Activated CD4-positive, alpha-beta T cell treated with anti-CD3 and anti-CD28 coated beads, Interleukin-2, amount 50 U/mL, for 48 hours (primary cell): ENCODE measurements at regions not wholly inside any gene's neighbourhood (a gene's known extent, or its start where the extent isn't known, plus 50 kb on each side); places are given as distances from the start of the nearest gene placed in this dataset.

Experiments used
- DNase-seq, 2 experiments: peaks; one replicate each; pipeline ENCODE4 v3.0.0-alpha.2; 2020

DNA sequence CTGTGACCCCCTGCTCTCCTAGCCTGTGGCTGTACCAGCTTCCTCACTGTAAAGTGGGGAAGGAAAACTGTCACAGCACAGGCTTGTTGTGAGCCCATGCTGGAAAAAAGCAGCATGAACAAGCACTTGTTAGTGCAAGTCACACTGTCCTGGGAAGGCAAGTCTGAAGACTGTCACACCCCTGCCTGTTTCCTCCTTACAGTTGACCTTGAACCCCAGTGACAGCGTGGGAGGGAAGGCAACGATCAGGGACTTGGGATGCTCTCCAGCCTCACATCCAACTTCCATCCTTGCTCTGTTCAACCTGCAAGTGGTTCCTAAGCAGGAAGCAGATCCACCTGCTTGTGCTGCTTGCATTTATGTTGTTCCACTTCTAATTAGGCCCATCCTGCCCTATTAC is 311.3 kb upstream of the KLHL29 start:
- DNase-seq, result no peak

DNA sequence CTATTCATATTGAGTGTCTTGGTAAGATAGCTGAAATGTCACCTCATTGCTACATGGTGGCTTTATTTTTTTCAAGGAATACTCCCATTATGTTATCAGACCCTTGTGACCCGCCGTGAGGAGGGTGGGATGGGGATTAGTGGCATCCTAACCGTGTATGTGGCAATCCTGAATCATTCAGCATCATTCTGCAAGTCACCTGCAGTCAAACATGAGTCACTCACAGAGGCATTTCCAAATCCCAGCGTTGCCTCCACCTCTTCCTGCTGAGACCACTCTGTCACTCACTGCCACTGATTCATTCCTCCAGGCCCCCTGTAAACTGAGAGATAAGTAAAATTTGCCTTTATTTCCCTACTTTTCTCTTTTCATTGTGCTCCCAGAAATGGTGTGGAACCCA is 307.4 kb upstream of the KLHL29 start:
- no peak for DNase-seq

DNA sequence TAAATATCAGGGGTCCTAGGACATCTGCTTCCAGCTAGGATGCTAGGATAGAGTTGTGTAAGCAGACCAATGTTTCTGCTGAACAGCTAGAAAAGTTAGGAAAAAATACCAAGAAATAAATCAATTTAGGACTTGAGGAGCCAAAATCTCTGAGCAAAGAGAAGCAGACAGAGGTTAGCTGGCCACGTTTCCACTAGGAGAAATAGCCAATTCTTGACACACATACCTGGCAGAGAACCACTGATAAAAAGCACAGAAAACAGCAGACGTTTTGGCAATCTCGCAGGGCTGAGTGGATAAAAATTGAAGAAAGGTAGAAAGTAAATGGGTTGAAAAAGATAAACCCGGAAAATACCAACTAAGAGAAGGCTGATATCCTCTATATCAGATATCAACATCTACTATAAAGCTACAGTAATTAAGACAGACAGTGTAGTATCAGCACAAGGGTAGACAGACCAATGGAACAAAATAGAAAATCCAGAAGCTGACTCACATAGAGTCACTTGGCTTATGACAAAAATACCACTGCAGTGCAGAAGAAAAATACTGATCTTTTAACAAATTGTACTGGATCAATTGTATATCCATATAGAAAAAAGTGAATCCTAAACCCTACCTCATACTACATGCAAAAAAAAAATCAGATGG is 306.1 kb upstream of the KLHL29 start:
- DNase-seq, result no peak

DNA sequence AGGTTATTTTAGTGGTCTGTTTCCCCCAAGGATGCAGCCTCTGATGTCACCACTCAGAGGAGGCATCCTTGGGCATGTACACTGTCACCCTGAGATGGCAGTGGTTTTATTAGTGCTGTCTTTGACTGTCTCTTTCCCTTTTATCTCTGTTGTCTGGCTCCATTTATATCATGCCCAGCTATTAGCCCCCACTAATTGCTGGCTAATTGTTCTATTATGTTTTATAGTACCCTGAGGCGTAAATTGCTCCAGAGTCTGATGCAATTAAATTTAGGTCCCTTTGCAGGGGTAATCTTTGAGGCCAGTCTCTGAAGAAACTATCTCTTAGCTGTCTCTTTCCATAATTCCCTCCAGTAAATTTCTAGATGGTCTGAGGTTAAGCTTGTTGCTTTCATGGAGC is 301.0 kb upstream of the KLHL29 start:
- DNase-seq, result no peak

DNA sequence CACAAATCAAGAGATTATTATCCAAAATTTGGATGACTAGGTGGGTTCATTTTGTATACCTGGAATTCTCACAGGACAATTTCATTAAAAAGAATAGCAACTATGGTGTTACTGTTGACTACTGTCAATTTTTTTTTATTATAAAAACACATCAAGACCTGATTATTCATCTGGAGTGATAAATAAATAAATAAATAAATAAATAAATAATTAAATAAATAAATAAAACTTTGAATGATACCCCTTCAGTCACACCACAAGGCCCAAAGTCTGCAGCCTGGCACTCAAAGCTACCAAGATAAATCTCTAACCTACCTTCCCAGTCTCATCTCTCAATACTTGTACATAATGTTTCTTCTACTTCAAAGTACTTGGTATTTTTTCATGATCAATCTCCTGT is 294.0 kb upstream of the KLHL29 start:
- no peak for DNase-seq

DNA sequence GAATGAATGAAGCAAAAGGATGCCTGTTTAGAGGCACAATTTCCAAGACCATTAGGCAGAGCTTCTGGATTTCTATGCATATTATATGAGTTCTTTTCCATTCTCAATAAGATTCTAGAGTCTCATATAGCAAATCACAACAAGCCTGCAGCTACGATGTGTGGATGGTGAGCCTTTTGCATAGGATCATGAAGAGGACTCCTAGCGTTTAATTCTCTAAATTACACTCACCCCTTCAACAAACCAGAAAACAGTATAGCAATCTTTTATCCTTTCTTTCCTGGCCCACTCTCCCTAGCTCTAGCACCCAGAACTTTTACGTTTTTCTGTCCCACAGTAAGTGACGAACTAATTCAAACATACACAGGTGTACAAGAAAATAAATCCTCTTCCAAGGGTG is 293.1 kb upstream of the KLHL29 start:
- DNase-seq, result no peak

DNA sequence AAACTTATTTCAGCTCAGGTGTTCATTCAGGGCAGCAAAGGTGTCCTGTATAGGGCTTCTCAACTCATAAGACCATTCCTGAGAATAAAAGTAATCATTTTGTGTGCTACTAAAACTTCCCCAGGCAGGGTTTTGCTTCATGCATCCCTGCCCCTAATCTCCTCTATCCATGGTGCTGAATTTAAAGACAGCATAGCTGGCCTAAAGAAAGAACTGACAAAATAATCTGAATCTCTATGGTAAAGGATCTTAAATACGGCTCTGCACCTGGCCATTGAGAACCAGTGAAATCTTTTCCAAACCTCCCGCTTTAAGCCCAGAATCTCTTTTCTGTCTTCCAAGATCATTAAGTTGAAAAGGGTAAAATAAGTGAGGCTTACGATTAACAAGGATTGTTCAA is 292.1 kb upstream of the KLHL29 start:
- DNase-seq, result no peak

DNA sequence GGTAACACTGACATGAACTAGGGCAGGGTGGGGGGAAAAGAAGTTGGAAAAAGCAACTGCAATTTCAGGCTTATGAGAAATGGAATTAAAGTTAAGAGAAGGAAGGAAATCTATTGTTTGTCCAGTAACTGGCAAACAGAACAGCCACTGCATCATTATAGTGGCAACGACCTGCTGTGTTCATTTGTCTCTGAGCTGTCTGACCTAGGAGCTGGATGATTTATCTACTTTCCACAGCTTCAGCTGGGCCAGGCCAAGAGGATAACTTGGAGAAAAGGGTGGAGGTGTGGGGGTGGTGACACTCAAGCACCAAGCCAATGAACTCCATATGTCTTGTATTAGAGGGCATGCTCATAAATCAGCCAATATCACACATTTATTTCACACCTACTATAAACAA is 291.5 kb upstream of the KLHL29 start:
- no peak for DNase-seq

DNA sequence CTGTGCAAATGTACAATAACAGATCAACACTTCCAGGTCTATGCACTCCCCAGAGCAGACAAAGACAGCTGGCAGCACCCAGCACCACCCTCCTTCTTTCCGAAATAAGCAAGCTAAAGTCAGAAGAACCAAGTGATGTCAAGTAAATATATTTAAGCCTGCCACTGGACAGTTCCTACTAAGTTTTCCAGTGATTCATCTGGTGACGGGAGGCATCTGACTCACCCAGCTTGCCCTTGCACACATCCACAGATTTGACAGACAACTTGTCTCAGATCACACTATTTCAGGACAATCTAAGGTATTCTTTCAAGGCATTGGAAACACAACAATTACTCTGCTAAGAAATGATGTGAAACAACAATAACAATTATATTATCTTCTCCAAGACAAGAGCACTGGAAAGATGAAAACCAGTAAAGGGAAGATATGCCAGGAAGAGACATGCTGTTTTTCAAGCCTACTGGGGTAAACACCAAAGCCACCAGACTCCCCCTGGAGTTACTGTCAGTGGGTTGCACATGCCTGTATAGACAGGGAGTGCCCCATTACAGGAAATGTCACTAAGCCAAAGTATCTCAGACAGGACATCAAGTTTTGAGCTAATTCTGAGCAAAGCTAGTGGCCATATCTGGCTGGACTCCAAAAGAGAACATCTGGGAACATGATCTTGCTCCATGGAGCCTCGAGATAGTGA is 287.9 kb upstream of the KLHL29 start:
- DNase-seq, result no peak

DNA sequence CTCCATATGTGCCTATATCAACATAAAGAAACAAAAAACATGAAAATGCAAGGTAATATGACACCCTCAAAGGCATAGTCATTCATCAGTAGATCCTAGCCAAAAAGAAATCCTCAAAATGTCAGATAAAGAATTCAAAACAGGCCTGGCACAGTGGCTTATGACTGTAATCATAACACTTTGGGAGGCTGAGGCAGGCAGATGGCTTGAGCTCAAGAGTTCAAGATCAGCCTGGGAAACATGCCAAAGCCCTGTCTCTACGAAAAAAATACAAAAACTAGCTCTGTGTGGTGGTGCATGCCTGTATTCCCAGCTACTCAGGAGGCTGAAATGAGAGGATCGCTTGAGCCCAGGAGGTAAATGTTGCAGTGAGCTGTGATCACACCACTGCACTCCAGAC is 284.6 kb upstream of the KLHL29 start:
- no peak for DNase-seq

DNA sequence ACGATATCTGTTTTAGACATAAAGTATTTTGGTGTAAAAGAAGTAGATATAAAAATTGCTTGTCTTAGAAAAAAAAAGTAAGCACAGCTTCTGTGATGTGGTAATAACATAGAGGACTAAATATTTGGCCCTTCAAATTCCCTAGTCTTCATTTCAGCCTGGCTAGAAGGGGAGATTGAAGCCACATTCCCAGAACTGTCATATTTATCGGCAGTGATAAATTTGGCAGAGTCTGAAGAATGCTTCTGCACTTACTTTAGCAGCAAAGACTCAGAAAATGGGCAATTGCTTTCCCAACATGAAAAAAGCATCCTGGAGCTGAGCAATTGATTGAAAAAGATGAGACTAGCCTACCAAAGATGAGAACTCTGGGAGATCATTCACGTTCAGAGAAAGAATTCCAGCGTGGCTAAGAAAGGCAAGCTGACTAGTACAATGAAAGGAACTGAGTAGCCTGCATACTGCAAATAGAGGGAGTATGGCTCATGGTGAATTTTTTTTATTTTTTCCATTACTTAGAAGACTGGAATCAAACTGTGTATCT is 278.7 kb upstream of the KLHL29 start:
- no peak for DNase-seq

DNA sequence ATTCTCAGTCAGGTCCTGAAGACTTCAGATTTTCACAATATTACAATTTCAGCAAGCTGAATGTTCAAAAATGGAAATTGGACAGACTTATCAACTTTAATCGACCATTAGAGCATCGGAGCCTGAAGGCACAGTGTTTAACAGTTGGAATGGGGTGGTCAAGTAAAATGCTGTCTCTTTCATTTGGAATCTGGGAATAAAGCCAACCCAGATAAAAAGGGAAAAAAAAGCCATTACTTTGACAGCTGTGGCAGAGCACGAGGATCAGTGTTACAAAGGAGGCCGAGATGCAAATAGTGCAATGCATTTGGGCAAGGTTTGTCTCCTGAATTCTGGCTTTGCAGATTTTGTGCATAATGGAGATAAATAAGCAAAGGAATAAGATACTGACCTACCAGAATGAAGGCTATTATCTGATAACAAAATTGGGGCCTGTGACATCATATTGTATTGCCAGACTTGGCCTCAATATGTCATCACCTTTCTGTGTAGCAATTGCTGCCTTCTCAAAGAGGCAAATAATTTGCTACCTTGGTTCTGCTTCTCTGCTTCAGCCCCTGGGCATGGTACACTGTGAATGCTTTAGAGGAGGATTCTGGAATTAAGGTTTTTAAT is 277.5 kb upstream of the KLHL29 start:
- no peak for DNase-seq

DNA sequence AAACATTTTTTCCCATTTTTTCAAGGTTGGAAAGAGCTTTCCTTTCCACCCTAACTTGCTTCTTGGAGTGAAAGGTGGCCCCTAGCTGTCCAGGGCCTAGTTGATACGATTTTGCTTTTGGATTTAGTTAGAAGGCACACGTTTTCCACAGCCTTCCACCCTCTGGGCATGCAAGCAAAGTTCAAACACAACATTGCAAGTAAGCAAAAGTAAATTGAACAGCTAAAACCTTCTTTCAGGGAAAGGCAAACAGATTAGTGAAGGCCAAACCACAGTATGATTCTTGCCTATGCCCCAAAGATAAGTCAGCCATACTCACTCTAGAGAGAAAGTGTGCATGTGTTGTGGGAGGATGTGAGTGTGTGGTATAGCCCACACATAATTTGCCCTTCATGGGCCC is 273.7 kb upstream of the KLHL29 start:
- no peak for DNase-seq

DNA sequence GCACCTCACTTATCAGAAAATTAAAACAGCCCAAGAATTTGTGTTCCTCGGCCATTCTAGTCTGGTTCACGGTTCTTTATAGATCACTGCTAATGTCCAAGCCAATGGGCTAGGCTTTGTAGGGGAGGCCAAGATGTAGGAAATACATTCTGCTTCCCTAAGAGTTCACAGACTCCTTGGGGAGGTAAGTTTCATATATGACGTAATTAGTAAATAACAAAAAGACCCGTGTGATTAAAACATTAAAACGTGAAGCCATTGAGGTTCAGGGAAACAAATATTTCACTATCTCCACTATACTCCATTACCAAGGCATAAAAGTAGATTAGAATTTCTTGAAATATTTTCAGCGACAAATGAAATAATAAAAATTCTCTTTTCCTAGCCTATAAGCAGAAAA is 272.5 kb upstream of the KLHL29 start:
- DNase-seq, result no peak

DNA sequence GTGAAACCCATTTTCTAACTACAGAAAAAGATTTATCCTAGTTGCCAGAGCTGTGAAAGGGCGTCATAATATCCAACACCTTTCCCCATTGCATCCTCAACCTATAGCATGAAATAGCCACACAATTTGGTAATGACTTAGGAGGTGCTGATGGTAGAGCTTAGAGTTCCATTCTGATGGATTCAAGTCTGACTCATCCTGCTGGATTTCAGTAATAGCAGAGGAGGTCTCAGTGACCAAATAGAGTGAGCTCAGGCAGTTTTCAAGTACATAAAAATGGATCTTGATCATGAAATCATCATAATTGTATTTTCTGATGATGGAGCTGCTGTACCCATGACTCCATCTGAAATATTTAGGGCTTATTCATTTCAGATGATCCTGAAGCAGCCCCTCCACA is 270.7 kb upstream of the KLHL29 start:
- DNase-seq, result no peak

DNA sequence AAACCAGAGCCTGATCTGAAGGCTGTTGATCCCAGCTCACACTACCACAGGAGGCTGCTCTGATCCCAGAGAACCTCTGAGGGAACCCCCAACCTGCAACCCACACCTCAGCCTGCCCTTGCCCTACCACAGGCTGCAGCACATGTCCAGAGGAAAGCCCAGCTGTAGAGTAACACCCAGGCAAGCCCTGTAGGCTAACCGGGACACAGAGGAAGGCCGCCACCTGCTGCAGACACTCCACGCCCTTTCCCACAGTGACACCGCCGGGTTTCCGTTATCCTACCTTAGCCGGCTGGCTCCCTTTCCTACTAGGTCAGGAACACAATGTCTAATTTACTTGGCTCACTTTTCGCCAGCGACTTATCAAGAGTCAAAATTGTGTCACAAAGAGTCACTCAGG is 266.7 kb upstream of the KLHL29 start:
- DNase-seq, result no peak

DNA sequence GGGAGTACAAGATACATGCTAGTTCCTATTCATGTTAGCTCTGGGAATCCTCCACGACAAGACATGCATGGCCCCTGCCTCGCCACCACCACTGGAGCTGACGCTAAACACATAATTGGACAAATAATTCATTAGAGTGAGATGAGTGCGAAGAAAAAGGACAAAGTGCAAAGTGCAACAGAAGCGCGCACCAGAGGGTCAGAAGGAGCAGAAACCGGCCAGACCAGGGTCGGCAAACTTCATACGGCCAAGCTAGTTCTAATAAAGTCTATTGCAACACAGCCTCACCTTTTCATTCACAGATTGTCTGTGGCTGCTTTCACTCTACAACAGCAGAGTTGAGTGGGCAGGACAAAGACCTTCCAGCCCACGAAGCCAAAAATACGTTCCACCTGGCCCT is 266.1 kb upstream of the KLHL29 start:
- DNase-seq, result no peak

DNA sequence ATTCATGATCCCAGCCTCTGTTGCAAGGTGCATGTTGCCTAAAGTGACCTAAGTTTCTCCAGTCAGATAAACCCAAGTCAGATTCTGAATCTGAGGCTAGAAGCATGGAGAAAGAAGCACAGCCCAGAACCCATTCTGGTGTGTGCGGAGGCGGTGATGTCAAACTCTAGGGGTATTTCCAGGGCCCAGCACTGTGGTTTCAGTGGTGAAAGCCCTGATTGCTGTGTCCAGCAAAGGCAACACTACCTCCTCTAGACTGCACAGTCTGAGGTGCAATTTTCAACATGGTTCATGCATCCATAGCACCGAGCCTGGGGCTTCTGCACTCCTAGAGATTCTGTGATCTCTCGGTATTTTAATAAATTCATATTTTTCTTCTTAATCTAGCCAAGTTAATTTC is 264.8 kb upstream of the KLHL29 start:
- no peak for DNase-seq

DNA sequence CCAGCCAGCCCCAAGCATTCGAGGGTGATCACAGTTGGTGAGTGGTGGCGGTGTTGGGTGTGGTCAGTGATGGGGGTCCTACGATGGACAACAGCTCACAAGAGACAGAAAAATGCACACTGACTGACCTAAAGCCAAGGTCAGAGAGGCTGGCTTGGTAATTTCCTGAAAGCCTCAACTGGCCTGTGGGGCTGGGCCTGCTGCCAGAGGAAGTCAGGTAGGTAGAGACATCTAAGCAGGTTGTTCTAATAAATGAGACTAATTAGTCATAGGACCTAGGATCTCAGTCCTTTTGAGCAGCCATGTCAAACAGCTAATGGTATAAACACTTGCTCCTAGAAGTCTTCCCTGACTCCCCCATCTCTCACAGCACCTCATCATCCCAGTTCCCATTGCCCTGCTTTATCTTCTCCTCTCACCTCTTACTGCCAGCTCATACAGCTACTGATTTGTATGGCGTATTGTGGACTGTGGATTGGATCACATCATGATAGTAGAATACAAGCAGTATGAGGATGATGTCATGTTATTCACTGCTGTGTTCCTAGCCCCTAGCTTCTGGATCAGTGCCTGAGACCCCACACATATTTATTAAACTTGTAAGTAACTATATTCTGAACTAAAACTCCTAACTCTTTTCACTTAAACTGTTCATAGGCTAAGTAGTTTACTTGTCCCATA is 262.9 kb upstream of the KLHL29 start:
- no peak for DNase-seq

DNA sequence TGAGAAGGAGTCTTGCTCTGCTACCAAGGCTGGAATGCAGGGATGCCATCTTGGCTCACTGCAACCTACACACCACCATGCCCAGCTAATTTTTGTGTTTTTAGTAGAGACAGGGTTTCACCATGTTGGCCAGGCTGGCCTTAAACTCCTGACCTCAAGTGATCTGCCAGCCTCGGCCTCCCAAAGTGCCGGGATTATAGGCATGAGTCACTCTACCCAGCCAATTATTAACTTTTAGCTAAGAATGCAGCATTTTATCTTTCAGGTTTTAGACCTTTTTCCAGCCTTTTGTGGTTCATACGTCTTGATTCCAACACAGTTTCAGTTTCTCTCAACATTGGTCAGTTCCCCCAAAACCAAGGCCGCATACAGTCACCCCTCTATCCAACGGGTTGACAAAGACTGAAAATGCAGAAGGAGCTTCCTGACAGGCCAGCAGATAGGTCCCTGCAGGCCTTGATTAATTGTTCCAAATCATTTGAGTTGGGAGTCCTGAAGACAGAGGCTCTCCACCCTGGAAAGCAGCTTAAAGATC is 262.2 kb upstream of the KLHL29 start:
- no peak for DNase-seq

DNA sequence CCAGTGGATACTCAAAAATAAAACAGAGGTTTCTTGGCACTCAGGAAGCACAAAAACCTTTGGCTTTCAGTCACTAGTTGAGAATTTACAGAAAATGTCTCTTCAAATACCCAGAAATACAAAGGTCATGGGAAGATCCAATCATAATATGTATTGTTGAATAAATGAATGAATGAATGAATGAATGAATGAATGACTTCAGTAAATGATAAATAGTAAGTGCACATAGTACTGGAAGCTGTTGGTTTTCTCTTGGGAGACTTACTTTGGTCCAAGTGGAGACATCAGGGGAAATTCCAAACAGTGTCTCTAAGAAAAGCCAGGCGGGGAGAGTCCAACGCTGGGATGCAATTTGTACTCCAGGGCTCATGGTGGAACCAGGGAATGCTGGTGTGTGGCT is 261.3 kb upstream of the KLHL29 start:
- no peak for DNase-seq

DNA sequence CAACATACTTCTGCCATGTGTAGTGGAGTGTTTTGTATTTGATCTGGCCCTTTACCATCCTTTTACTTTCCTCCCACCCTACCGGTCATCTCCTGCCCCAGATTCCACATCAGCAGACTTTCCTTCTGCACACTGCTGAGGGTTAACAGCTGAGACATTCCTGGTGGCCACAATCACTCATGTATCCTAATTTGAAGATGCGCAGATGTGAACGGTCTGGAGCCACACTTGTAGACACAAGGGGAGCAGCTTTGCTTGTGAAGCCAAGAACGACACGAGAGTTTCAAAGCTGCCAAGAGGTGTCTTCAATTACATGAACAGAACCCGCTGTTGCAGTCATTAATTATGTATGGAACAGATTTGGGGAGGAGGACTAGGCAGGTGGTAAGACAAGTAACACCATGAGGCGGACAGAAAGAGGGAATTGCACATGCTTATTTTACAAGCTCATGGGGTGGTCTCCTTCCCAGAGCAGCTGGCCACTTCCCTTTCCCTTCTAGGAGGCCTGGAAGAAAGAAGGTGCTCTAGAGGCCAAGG is 260.7 kb upstream of the KLHL29 start:
- no peak for DNase-seq

DNA sequence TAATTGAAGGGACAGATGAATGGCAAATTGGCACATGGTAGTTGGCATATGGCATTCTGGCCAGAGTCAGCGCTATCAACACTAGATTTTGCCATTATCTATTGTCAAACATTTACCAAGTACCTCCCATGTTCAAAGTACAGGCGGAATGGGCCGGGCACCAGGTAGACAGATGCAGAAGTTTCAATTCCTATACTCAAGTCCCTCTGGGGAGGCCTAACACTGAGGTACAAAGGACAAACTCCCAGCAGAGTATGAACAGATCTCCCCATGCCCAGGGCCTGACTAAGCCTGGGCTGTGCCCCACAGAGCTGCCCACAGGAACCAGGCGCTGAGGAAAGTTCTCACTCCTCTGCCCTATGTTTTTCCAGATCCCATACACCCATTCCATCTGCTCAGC is 257.5 kb upstream of the KLHL29 start:
- DNase-seq, result no peak
